ENCODE measurements at regions not wholly inside any gene's neighbourhood (a gene's known extent, or its start where the extent isn't known, plus 50 kb on each side); places are given as distances from the start of the nearest gene placed in this dataset.

GRCh38 chr13:104004572-104004971 lies 938.4 kb upstream of the SLC10A2 start:
- TF ChIP-seq POLR2A (IDR thresholded peaks at IDR 0.05; ENCODE audit: low read depth, low read length), result no peak
- TF ChIP-seq TAF1 (IDR thresholded peaks at IDR 0.05; ENCODE audit: low read depth, low read length), result no peak
- TF ChIP-seq POLR2AphosphoS5 (IDR thresholded peaks at IDR 0.05; ENCODE audit: low read depth, low read length), result no peak
- no peak for TF ChIP-seq POU2F2 (IDR thresholded peaks at IDR 0.05; ENCODE audit: low read depth, low read length)

All from GM12891 (cell line).